Epithelial cell of proximal tubule (primary cell): ENCODE measurements at regions not wholly inside any gene's neighbourhood (a gene's known extent, or its start where the extent isn't known, plus 50 kb on each side); places are given as distances from the start of the nearest gene placed in this dataset.
A peak's percentile ranks its signal among the peaks of the same experiment; 100 is the strongest.

Experiments used
- DNase-seq: peaks from one replicate; pipeline ENCODE4 v3.0.0-alpha.2; 2011; ENCODE audit warnings: low read depth
- H3K4me3 ChIP-seq: 2 replicates; pipeline ENCODE4 v1.5.1; 2011; ENCODE audit warnings: low read depth, mild to moderate bottlenecking, low read length
- TF ChIP-seq, protein P1 (sequence below): conservative IDR thresholded peaks from 2 replicates; pipeline ENCODE4 v1.5.1; 2012; ENCODE audit warnings: low read depth, mild to moderate bottlenecking, low read length

DNA sequence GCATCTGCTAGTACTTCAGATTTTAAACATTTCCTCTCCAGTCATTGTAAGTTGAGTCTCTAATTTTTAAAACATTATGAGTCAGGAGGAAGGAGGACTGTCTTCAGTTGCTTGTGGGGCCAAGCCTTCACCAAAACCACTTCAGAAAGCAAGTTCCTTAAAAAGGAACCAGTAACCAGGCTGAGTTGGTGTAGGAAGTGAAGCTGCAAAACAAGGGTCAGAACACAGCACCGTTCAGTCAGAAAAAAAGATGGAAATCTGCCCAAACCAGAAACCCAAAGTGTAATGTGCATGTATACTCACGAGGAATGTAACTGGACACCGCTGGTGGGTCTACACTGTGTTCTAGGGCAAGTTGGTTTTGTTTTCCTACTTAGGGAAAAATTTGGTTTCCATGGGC, 402.1 kb downstream of the SETD4 start:
- no peak for DNase-seq

DNA sequence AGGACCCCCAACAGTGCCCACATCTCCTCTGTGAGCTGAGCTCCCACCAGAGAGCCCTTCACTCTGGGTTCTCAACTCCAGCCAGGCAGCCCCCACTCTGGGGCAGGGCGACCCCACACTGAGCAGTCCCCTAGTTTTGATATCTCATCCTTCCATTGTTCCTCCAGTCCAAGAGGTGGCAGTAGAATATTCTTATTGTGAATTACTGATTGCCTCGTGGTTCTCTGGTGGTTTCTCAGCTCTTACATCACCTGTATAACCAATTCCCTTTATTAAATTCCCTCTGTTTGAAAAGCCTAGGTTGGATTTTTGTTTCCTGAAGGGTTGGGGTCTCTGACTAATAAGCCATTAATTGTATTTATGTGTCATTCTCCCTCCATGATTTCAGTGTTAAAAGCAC, 407.5 kb downstream of the SETD4 start:
- no peak for DNase-seq
- no peak overlapping the region for H3K4me3 ChIP-seq
- TF ChIP-seq, protein P1, sequence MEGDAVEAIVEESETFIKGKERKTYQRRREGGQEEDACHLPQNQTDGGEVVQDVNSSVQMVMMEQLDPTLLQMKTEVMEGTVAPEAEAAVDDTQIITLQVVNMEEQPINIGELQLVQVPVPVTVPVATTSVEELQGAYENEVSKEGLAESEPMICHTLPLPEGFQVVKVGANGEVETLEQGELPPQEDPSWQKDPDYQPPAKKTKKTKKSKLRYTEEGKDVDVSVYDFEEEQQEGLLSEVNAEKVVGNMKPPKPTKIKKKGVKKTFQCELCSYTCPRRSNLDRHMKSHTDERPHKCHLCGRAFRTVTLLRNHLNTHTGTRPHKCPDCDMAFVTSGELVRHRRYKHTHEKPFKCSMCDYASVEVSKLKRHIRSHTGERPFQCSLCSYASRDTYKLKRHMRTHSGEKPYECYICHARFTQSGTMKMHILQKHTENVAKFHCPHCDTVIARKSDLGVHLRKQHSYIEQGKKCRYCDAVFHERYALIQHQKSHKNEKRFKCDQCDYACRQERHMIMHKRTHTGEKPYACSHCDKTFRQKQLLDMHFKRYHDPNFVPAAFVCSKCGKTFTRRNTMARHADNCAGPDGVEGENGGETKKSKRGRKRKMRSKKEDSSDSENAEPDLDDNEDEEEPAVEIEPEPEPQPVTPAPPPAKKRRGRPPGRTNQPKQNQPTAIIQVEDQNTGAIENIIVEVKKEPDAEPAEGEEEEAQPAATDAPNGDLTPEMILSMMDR = no peak

More for the DNA sequence above, 402.1 kb downstream of the SETD4 start:
- TF ChIP-seq, protein P1 = no peak
- H3K4me3 ChIP-seq = no peak overlapping the region

DNA sequence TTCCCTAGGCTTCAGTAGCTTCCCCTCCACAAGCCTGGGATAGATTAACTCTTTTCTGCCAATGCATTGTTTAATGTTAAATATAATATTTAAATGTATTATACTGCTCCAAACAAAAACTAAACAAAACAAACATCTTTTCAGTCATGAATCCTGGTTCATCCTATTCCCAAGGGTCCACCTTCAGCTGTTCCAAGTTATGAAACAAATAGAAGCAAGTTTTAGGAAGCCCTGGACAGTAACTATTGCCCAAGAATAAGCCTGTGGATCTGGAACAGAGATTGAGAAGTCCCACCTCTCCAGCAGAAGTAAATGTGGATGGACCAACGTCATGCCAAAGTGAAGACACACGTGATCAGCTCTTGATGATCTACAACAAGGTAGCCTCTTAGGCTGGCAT, 408.1 kb downstream of the SETD4 start:
- TF ChIP-seq, protein P1 = no peak
- DNase-seq = no peak
- no peak overlapping the region for H3K4me3 ChIP-seq

DNA sequence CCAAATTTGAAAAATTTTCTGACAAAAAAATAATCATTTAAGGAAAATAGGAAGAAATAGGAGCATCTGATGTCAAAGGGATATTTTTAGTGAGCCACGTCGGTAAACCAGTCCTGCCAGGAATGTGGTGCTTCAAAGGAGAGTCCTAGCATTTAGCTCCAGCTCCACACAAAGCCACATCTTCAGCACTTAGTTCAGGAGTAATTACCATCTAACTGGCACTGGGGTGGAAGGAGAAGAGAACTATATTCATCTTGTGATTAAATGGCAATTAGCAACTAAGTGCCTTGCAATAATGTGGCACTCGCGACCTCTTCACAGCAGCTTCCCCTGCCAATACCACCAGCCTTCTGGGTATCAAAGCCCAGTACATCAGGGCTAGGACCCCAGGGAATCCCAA, 409.1 kb downstream of the SETD4 start:
- no peak overlapping the region for H3K4me3 ChIP-seq
- TF ChIP-seq, protein P1 = no peak
- DNase-seq = no peak

DNA sequence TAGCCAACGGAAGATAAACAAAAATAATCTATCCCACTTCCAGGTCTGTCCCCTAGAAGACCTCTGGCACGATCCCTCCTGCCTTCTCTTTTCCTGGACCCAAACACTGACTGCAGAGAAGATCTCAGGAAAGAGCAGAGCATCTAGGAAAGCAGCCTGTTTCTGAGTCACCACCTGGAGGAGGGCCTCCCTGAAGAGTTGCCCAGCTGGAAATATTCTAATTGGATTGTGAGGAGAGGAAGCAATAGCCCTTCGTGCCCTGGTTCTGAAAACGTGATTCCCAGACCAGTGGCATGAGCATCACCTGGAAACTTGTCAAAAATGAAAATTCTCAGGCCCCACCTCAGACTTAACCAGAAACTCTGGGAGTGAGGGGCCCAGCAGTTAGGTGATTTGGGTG, 411.1 kb downstream of the SETD4 start:
- TF ChIP-seq, protein P1 = no peak
- H3K4me3 ChIP-seq = peak overlapping the region; percentile 23
- DNase-seq = no peak

DNA sequence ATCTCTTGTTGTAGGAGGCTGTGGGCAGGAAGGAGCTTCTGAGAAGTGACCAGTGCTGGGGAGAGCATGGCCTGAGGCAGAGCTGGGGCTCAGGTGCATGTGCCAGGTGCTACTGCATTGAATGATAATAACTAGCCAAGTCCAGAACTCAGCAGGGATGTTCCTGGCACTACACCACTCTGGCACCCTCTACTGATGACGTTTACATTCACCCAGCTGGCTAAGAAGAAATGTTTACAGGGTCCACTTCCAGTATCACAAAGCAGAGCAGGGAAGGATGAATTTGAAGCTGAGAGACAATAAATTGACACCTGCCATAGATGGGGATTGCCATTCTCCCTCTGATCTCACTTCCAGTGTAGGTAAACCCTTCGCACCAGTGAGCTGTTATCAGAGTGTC, 411.8 kb downstream of the SETD4 start:
- DNase-seq = no peak
- no peak overlapping the region for H3K4me3 ChIP-seq
- TF ChIP-seq, protein P1 = peak; percentile 30

DNA sequence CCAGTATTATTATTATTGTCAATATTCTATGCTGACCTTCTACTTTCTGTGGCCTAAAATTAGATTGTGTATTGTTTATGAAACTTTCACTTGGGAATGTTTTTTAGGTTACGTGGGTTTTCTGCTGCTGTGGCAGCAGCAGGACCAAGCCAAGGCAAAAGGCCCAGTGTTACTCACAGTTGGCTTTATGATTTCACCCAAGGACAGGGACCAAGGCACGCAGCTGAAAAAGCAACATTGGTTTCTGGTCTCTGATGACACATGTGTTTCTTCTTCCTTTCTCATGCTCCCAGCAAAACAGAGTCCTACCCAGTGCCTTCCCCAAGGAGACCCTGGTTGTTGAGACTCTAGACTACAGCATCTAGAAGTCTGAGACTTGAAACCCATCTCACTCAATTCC, 413.7 kb downstream of the SETD4 start:
- TF ChIP-seq, protein P1 = no peak
- H3K4me3 ChIP-seq = no peak overlapping the region
- no peak for DNase-seq
